Esophagus squamous epithelium (tissue), 5 donors: ENCODE measurements at regions not wholly inside any gene's neighbourhood (a gene's known extent, or its start where the extent isn't known, plus 50 kb on each side); places are given as distances from the start of the nearest gene placed in this dataset.

Source experiments
- DNase-seq: peaks from one replicate; lab custom pipeline; 2025; lab: John Stamatoyannopoulos, UW
- H3K27ac ChIP-seq, 4 donors: fragments of 200-600 bp; sonication (generic); one replicate each; pipeline ENCODE4 v1.5.1; 2016 to 2019; ENCODE audit warnings: mild to moderate bottlenecking in 1 of 4
- H3K27me3 ChIP-seq, 4 donors: fragments of 200-600 bp; sonication (generic); 1 replicate in 3 of 4; 2 replicates in 1 of 4; pipeline versions ENCODE4 v1.5.1 to v1.6.0; 2017 to 2021; ENCODE audit warnings: antibody characterized with exemption in 1 of 4
- H3K36me3 ChIP-seq, 3 donors: fragments of 200-600 bp; sonication (generic); one replicate each; pipeline ENCODE4 v1.5.1; 2016 to 2019
- H3K4me1 ChIP-seq, 3 donors: fragments of 200-600 bp; sonication (generic); one replicate each; pipeline ENCODE4 v1.5.1; 2017 to 2019
- H3K4me3 ChIP-seq, 4 donors: fragments of 200-600 bp; sonication (generic); 1 replicate in 3 of 4; 2 replicates in 1 of 4; pipeline ENCODE4 v1.5.1; 2016 to 2019; ENCODE audit warnings: mild to moderate bottlenecking in 2 of 4, moderate library complexity in 1 of 4
- H3K9me3 ChIP-seq, 3 donors: fragments of 200-600 bp; sonication (generic); one replicate each; pipeline ENCODE4 v1.5.1; 2016 to 2019
- CTCF ChIP-seq, 6 experiments: fragments of 450-650 bp in 4 of 6; fragments of 200-600 bp in 2 of 6; sonication (generic) in 2 of 6; IDR thresholded peaks; one replicate each; pipeline ENCODE4 v1.5.1; 2016 to 2019; ENCODE audit warnings: antibody characterized with exemption in 6 of 6, mild to moderate bottlenecking in 4 of 6, moderate library complexity in 4 of 6
- POLR2A ChIP-seq, 4 donors: fragments of 450-650 bp; IDR thresholded peaks; one replicate each; pipeline ENCODE4 v1.6.1; 2017; ENCODE audit warnings: antibody characterized with exemption in 4 of 4, mild to moderate bottlenecking in 4 of 4, moderate library complexity in 3 of 4
- WGBS, 2 donors: methylation state at CpG; one replicate each; pipeline ENCODE4 v1.1.5; 2018; 5-methylcytosine and 5-hydroxymethylcytosine counted together
- intact Hi-C: fragments of 100-400 bp; cut with DNase I; formaldehyde crosslinking; loops from one replicate; pipeline ENCODE4 v1.15.0; 2022
- donor health status: DM: yes; HTN: yes; CAD: no.

GRCh38 chrX:56382278-56382677 lies 150.1 kb downstream of the KLF8 start:
- no peaks in the 10 kb centered on the region for H3K4me1 ChIP-seq
- H3K4me3 ChIP-seq: no peak overlapping the region
- intact Hi-C loops: no loop called here
- no peaks in the 10 kb centered on the region for H3K36me3 ChIP-seq
- no peak for DNase-seq
- TF ChIP-seq CTCF (IDR thresholded peaks at IDR 0.05): no peak
- no peak overlapping the region for H3K27ac ChIP-seq
- WGBS, 2 donors: 23 to 57% methylated on average over 1 to 3 of the region's 3 CpGs
- no peaks in the 10 kb centered on the region for H3K27me3 ChIP-seq
- H3K9me3 ChIP-seq: no peaks in the 10 kb centered on the region

- intact Hi-C loops: no loop called here
- Histone ChIP-seq H3K27me3 (no peaks in the 10 kb centered on the region), H3K4me1 (no peaks in the 10 kb centered on the region), H3K27ac (no peak overlapping the region), H3K36me3 (no peaks in the 10 kb centered on the region), H3K4me3 (no peak overlapping the region), H3K9me3 (no peaks in the 10 kb centered on the region)
- WGBS, 2 donors: 50 to 73% methylated on average over 1 of the region's 1 CpG
- DNase-seq: no peak
- TF ChIP-seq POLR2A (IDR thresholded peaks at IDR 0.05) (no peak), CTCF (IDR thresholded peaks at IDR 0.05) (no peak)
Observed at GRCh38 chrX:56385336-56385735, 153.2 kb downstream of the KLF8 start.

GRCh38 chrX:56385960-56386359 lies 153.8 kb downstream of the KLF8 start:
- DNase-seq: no peak
- 11 to 60% methylated on average over 1 of the region's 1 CpG for WGBS, 2 donors
- H3K36me3 ChIP-seq: no peaks in the 10 kb centered on the region
- no peak overlapping the region for H3K4me3 ChIP-seq
- H3K27ac ChIP-seq: no peak overlapping the region
- H3K27me3 ChIP-seq: no peaks in the 10 kb centered on the region
- H3K9me3 ChIP-seq: no peaks in the 10 kb centered on the region
- no peaks in the 10 kb centered on the region for H3K4me1 ChIP-seq
- intact Hi-C loops: no loop called here
- TF ChIP-seq POLR2A (IDR thresholded peaks at IDR 0.05) (no peak), CTCF (IDR thresholded peaks at IDR 0.05) (no peak)

GRCh38 chrX:56397636-56398035 lies 165.5 kb downstream of the KLF8 start:
- intact Hi-C loops: no loop called here
- no peaks in the 10 kb centered on the region for H3K27me3 ChIP-seq
- no peaks in the 10 kb centered on the region for H3K36me3 ChIP-seq
- H3K27ac ChIP-seq: no peak overlapping the region
- no peaks in the 10 kb centered on the region for H3K4me1 ChIP-seq
- H3K9me3 ChIP-seq: no peaks in the 10 kb centered on the region
- no peak overlapping the region for H3K4me3 ChIP-seq
- no peak for DNase-seq
- TF ChIP-seq CTCF (IDR thresholded peaks at IDR 0.05) (no peak), POLR2A (IDR thresholded peaks at IDR 0.05) (no peak)
- WGBS, 2 donors: 63 to 81% methylated on average over 1 of the region's 1 CpG

GRCh38 chrX:56402207-56402606 lies 161.2 kb upstream of the UBQLN2 start:
- DNase-seq: no peak
- 68 to 92% methylated on average over 1 of the region's 1 CpG for WGBS, 2 donors
- Histone ChIP-seq H3K9me3 (no peaks in the 10 kb centered on the region), H3K27ac (no peak overlapping the region), H3K4me1 (no peaks in the 10 kb centered on the region), H3K27me3 (no peaks in the 10 kb centered on the region), H3K4me3 (no peak overlapping the region), H3K36me3 (no peaks in the 10 kb centered on the region)
- no peak for TF ChIP-seq CTCF (IDR thresholded peaks at IDR 0.05)
- TF ChIP-seq POLR2A (IDR thresholded peaks at IDR 0.05): no peak
- intact Hi-C loops: no loop called here
